ENCODE measurements at regions not wholly inside any gene's neighbourhood (a gene's known extent, or its start where the extent isn't known, plus 50 kb on each side); places are given as distances from the start of the nearest gene placed in this dataset.

GRCh38 chr5:54820346-54821134 lies 164.9 kb downstream of the ESM1 start:
- no peaks in the 10 kb centered on the region for H3K4me1 Mint-ChIP-seq
- intact Hi-C loops (cut with micrococcal nuclease): no loop called here
- DNase-seq: no peak
- TF ChIP-seq CTCF (IDR thresholded peaks at IDR 0.05): no peak
- no peaks in the 10 kb centered on the region for H3K9me3 ChIP-seq (replicated peaks in 1 of 2; ENCODE audit: control insufficient read depth in 1 of 2, insufficient read depth in 1 of 2, low read length in 2 of 2)
- H4K20me1 ChIP-seq (ENCODE audit: insufficient read depth, low read length): no peaks in the 10 kb centered on the region
- H3K4me3 Mint-ChIP-seq: no peak overlapping the region
- H3K27ac ChIP-seq (ENCODE audit: low read depth in 1 of 2, low read length in 2 of 2): no peak overlapping the region
- H3K36me3 Mint-ChIP-seq: no peaks in the 10 kb centered on the region
- no peaks in the 10 kb centered on the region for H3K79me2 ChIP-seq (ENCODE audit: insufficient read depth, low read length)
- H2AFZ ChIP-seq (ENCODE audit: insufficient read depth, low read depth, low read length, poor library complexity, severe bottlenecking): no peak overlapping the region
- WGBS (ENCODE audit: insufficient coverage): 100% methylated on average over 3 of the region's 3 CpGs
- peaks cover 0 to 6% (median 3%) of the 10 kb centered on the region in 7 donors for H3K9me3 Mint-ChIP-seq
- no peak overlapping the region for H3K4me3 ChIP-seq (replicated peaks in 1 of 3; ENCODE audit: low read depth in 2 of 3, low read length in 3 of 3)
- no peak overlapping the region for H3K27ac Mint-ChIP-seq
- H3K9ac ChIP-seq (ENCODE audit: insufficient read depth, low read length, poor library complexity, severe bottlenecking): no peak overlapping the region
- H3K36me3 ChIP-seq (replicated peaks in 1 of 2; ENCODE audit: control insufficient read depth in 1 of 2, insufficient read depth in 2 of 2, low read length in 2 of 2): no peaks in the 10 kb centered on the region
- H3K4me1 ChIP-seq (ENCODE audit: control insufficient read depth in 1 of 2, insufficient read depth in 2 of 2, low read length in 2 of 2): no peaks in the 10 kb centered on the region
- no peaks in the 10 kb centered on the region for H3K27me3 ChIP-seq (ENCODE audit: control insufficient read depth in 2 of 2, insufficient read depth in 2 of 2, low read length in 2 of 2)
- H3K27me3 Mint-ChIP-seq (ENCODE audit: low read depth in 3 of 3): peaks cover 0 to 1% (median 1%) of the 10 kb centered on the region in 3 donors
- H3K4me2 ChIP-seq (replicated peaks; ENCODE audit: extremely low read depth, low read length, poor library complexity, severe bottlenecking): no peak overlapping the region

GRCh38 chr5:54807421-54807820 lies 178.0 kb downstream of the ESM1 start:
- no peaks in the 10 kb centered on the region for H3K79me2 ChIP-seq (ENCODE audit: insufficient read depth, low read length)
- no peak for TF ChIP-seq CTCF (IDR thresholded peaks at IDR 0.05)
- no peak overlapping the region for H3K9ac ChIP-seq (ENCODE audit: insufficient read depth, low read length, poor library complexity, severe bottlenecking)
- H3K27ac ChIP-seq (ENCODE audit: low read depth in 1 of 2, low read length in 2 of 2): no peak overlapping the region
- intact Hi-C loops (cut with micrococcal nuclease): no loop called here
- H3K36me3 Mint-ChIP-seq: no peaks in the 10 kb centered on the region
- no peak overlapping the region for H3K4me3 ChIP-seq (replicated peaks in 1 of 3; ENCODE audit: low read depth in 2 of 3, low read length in 3 of 3)
- no peaks in the 10 kb centered on the region for H3K27me3 ChIP-seq (ENCODE audit: control insufficient read depth in 2 of 2, insufficient read depth in 2 of 2, low read length in 2 of 2)
- no peak overlapping the region for H2AFZ ChIP-seq (ENCODE audit: insufficient read depth, low read depth, low read length, poor library complexity, severe bottlenecking)
- WGBS (ENCODE audit: insufficient coverage): no CpG with 5 or more reads among the region's 1 CpG
- H3K4me1 Mint-ChIP-seq: peaks cover 6% of the 10 kb centered on the region
- no peaks in the 10 kb centered on the region for H3K36me3 ChIP-seq (replicated peaks in 1 of 2; ENCODE audit: control insufficient read depth in 1 of 2, insufficient read depth in 2 of 2, low read length in 2 of 2)
- H3K27me3 Mint-ChIP-seq (ENCODE audit: low read depth in 3 of 3): peaks cover 0 to 1% (median 0%) of the 10 kb centered on the region in 3 donors
- no peak overlapping the region for H3K4me2 ChIP-seq (replicated peaks; ENCODE audit: extremely low read depth, low read length, poor library complexity, severe bottlenecking)
- no peaks in the 10 kb centered on the region for H3K9me3 ChIP-seq (replicated peaks in 1 of 2; ENCODE audit: control insufficient read depth in 1 of 2, insufficient read depth in 1 of 2, low read length in 2 of 2)
- no peak overlapping the region for H3K27ac Mint-ChIP-seq
- H3K4me3 Mint-ChIP-seq: no peak overlapping the region
- peak in 2 of 3 donors; percentile 3 to 45 for DNase-seq
- peaks cover 0 to 3% of the 10 kb centered on the region in 2 donors for H3K4me1 ChIP-seq (ENCODE audit: control insufficient read depth in 1 of 2, insufficient read depth in 2 of 2, low read length in 2 of 2)
- peaks cover 2 to 14% (median 6%) of the 10 kb centered on the region in 7 donors for H3K9me3 Mint-ChIP-seq
- H4K20me1 ChIP-seq (ENCODE audit: insufficient read depth, low read length): no peaks in the 10 kb centered on the region
